ENCODE measurements at regions not wholly inside any gene's neighbourhood (a gene's known extent, or its start where the extent isn't known, plus 50 kb on each side); places are given as distances from the start of the nearest gene placed in this dataset.

GRCh38 chrX:39716802-39717540 is 380.8 kb downstream of the BCOR start:
- no peaks in the 10 kb centered on the region for H3K36me3 ChIP-seq (ENCODE audit: control insufficient read depth, insufficient read depth, low read length)
- no peak overlapping the region for H3K4me3 ChIP-seq (ENCODE audit: low read depth, low read length)
- no peaks in the 10 kb centered on the region for H3K9me3 ChIP-seq (ENCODE audit: control insufficient read depth, insufficient read depth, low read length)
- H3K9ac ChIP-seq (ENCODE audit: low read depth, low read length), result no peak overlapping the region
- H3K4me1 ChIP-seq (ENCODE audit: control insufficient read depth, insufficient read depth, low read length), result no peaks in the 10 kb centered on the region
- H3K27me3 ChIP-seq (ENCODE audit: control insufficient read depth, insufficient read depth, low read length), result no peaks in the 10 kb centered on the region

- peaks cover 3% of the 10 kb centered on the region for H3K27me3 ChIP-seq (ENCODE audit: control insufficient read depth, insufficient read depth, low read length)
- H3K36me3 ChIP-seq (ENCODE audit: control insufficient read depth, insufficient read depth, low read length), result no peaks in the 10 kb centered on the region
- H3K9me3 ChIP-seq (ENCODE audit: control insufficient read depth, insufficient read depth, low read length), result no peaks in the 10 kb centered on the region
- no peak overlapping the region for H3K9ac ChIP-seq (ENCODE audit: low read depth, low read length)
- no peak overlapping the region for H3K4me3 ChIP-seq (ENCODE audit: low read depth, low read length)
- no peaks in the 10 kb centered on the region for H3K4me1 ChIP-seq (ENCODE audit: control insufficient read depth, insufficient read depth, low read length)
Measured at GRCh38 chrX:39718981-39719380, 378.8 kb downstream of the BCOR start.

DNA sequence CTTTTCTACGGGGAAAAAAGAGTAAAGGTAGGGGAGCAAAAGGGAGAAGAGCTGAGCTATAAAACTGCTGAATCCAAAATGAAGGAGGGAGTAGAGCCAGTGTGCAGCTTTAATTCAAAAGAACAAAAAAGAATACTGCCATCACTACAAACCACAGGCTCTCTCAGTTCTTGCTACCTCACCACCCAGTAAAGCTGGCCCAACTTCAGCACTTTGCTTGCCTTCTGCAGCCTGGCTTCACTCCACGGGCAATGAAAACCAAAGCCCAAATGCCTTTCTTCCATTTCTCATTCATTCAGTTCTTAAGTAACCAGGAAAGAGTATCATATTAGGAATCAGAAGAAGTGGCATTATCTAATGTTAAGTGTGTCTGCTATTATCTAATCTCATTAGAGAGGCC is 376.8 kb downstream of the BCOR start:
- Histone ChIP-seq H3K9me3 (ENCODE audit: control insufficient read depth, insufficient read depth, low read length) (no peaks in the 10 kb centered on the region), H3K4me1 (ENCODE audit: control insufficient read depth, insufficient read depth, low read length) (no peaks in the 10 kb centered on the region), H3K27me3 (ENCODE audit: control insufficient read depth, insufficient read depth, low read length) (peaks cover 3% of the 10 kb centered on the region), H3K9ac (ENCODE audit: low read depth, low read length) (no peak overlapping the region), H3K36me3 (ENCODE audit: control insufficient read depth, insufficient read depth, low read length) (no peaks in the 10 kb centered on the region), H3K4me3 (ENCODE audit: low read depth, low read length) (no peak overlapping the region)

GRCh38 chrX:39721566-39722279 is 376.0 kb downstream of the BCOR start:
- Histone ChIP-seq H3K27me3 (ENCODE audit: control insufficient read depth, insufficient read depth, low read length) (peaks cover 3% of the 10 kb centered on the region), H3K36me3 (ENCODE audit: control insufficient read depth, insufficient read depth, low read length) (no peaks in the 10 kb centered on the region), H3K9me3 (ENCODE audit: control insufficient read depth, insufficient read depth, low read length) (no peaks in the 10 kb centered on the region), H3K4me3 (ENCODE audit: low read depth, low read length) (no peak overlapping the region), H3K9ac (ENCODE audit: low read depth, low read length) (no peak overlapping the region), H3K4me1 (ENCODE audit: control insufficient read depth, insufficient read depth, low read length) (no peaks in the 10 kb centered on the region)

DNA sequence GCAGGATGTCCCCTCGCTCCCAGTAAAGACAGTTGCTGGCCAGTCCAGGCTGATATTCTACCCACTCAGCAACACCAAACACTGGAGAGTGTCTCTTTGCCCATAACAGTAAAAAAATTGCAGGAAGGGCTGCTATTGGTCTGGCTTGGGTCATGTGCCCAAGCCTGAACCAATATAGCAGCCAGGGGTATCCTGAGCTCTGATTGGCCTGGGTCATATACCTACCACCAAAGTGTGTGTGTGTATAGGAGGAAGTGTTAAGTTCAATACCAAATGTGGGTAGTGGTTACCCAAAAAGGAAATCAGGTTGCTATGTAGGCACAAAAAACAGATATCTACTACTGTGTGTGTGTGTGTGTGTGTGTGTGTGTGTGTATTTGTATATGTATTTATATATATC is 373.2 kb downstream of the BCOR start:
- no peaks in the 10 kb centered on the region for H3K9me3 ChIP-seq (ENCODE audit: control insufficient read depth, insufficient read depth, low read length)
- H3K36me3 ChIP-seq (ENCODE audit: control insufficient read depth, insufficient read depth, low read length), result no peaks in the 10 kb centered on the region
- H3K9ac ChIP-seq (ENCODE audit: low read depth, low read length), result no peak overlapping the region
- no peaks in the 10 kb centered on the region for H3K4me1 ChIP-seq (ENCODE audit: control insufficient read depth, insufficient read depth, low read length)
- peaks cover 3% of the 10 kb centered on the region for H3K27me3 ChIP-seq (ENCODE audit: control insufficient read depth, insufficient read depth, low read length)
- no peak overlapping the region for H3K4me3 ChIP-seq (ENCODE audit: low read depth, low read length)

GRCh38 chrX:39725114-39725513 is 372.6 kb downstream of the BCOR start:
- Histone ChIP-seq H3K4me3 (ENCODE audit: low read depth, low read length) (no peak overlapping the region), H3K36me3 (ENCODE audit: control insufficient read depth, insufficient read depth, low read length) (no peaks in the 10 kb centered on the region), H3K9me3 (ENCODE audit: control insufficient read depth, insufficient read depth, low read length) (no peaks in the 10 kb centered on the region), H3K9ac (ENCODE audit: low read depth, low read length) (no peak overlapping the region), H3K27me3 (ENCODE audit: control insufficient read depth, insufficient read depth, low read length) (peaks cover 3% of the 10 kb centered on the region), H3K4me1 (ENCODE audit: control insufficient read depth, insufficient read depth, low read length) (peaks cover 4% of the 10 kb centered on the region)

DNA sequence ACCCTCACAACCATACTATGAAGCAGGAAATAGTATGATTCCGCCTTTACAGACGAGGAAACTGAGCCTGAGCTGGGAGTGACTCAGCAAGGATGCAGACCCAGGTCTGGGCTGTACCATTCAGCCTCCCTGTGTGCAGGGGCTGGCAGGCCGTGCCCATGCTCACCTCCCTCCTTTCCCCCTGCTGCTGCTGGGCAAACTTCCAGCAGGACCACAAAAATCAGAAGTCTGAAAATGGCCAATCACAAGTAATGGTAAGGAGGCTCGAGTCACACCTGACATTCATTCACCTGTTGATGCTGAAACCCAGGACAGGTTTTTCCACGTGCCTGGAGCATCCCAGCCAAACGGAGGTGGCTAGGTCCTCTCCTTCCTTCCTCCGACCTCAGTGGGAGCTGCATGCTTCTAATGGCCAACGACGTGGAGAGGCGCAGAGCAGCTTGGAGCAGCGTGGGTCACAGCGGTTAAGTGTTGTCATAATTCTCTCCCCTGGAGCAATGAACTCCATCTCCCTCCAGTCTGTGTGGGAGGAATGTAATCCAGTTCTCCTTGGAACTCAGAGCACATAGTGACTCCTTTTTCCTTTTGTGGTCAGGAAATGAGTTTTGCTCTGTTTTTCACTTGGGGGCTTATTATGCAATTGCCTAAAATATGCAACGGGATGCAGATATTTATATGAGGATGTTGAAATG is 371.7 kb downstream of the BCOR start:
- H3K4me3 ChIP-seq (ENCODE audit: low read depth, low read length), result no peak overlapping the region
- no peaks in the 10 kb centered on the region for H3K9me3 ChIP-seq (ENCODE audit: control insufficient read depth, insufficient read depth, low read length)
- no peak overlapping the region for H3K9ac ChIP-seq (ENCODE audit: low read depth, low read length)
- H3K27me3 ChIP-seq (ENCODE audit: control insufficient read depth, insufficient read depth, low read length), result peaks cover 3% of the 10 kb centered on the region
- no peaks in the 10 kb centered on the region for H3K36me3 ChIP-seq (ENCODE audit: control insufficient read depth, insufficient read depth, low read length)
- peaks cover 6% of the 10 kb centered on the region for H3K4me1 ChIP-seq (ENCODE audit: control insufficient read depth, insufficient read depth, low read length)

DNA sequence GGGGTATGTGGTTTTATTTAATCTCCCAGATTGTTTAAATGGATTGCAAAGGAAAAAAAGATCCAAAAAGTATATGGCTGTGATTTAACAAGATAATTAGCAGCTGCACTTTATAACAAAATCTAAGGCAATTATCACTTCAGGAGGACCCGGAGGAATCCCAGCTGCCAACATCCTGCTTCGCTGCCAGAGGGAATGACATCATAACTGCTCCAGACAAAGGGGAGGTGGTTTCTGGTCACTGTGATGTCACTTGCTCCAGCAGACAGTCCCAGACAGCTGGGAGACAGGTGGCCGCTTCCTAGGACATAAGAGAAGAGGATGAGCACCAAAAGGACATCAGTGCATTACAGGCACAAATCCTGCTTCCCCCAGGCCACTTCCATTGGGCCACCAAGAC is 371.0 kb downstream of the BCOR start:
- peaks cover 12% of the 10 kb centered on the region for H3K4me1 ChIP-seq (ENCODE audit: control insufficient read depth, insufficient read depth, low read length)
- H3K27me3 ChIP-seq (ENCODE audit: control insufficient read depth, insufficient read depth, low read length), result peaks cover 3% of the 10 kb centered on the region
- no peaks in the 10 kb centered on the region for H3K36me3 ChIP-seq (ENCODE audit: control insufficient read depth, insufficient read depth, low read length)
- H3K9me3 ChIP-seq (ENCODE audit: control insufficient read depth, insufficient read depth, low read length), result no peaks in the 10 kb centered on the region
- no peak overlapping the region for H3K4me3 ChIP-seq (ENCODE audit: low read depth, low read length)
- no peak overlapping the region for H3K9ac ChIP-seq (ENCODE audit: low read depth, low read length)

DNA sequence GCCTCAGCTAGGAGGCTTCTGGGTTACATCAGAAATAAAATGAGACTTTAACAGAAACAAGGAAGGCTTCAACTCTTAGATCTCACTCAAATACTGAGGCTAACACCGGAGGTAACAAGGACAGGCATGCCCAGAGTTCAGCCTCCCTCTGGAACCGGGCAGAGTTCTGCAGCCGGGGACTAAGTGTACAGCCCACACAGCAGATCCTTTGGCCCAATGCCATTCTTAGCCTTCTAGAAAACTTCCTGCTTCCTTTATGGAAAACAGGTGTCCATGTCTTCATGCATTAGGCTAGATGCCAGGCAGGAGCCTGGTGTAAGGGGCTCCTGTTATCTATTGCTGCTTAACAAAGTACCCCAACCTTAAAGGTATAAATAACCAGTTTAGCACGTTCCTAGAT is 369.7 kb downstream of the BCOR start:
- Histone ChIP-seq H3K36me3 (ENCODE audit: control insufficient read depth, insufficient read depth, low read length) (no peaks in the 10 kb centered on the region), H3K9ac (ENCODE audit: low read depth, low read length) (no peak overlapping the region), H3K27me3 (ENCODE audit: control insufficient read depth, insufficient read depth, low read length) (peaks cover 1% of the 10 kb centered on the region), H3K4me3 (ENCODE audit: low read depth, low read length) (no peak overlapping the region), H3K4me1 (ENCODE audit: control insufficient read depth, insufficient read depth, low read length) (peaks cover 12% of the 10 kb centered on the region), H3K9me3 (ENCODE audit: control insufficient read depth, insufficient read depth, low read length) (no peaks in the 10 kb centered on the region)

DNA sequence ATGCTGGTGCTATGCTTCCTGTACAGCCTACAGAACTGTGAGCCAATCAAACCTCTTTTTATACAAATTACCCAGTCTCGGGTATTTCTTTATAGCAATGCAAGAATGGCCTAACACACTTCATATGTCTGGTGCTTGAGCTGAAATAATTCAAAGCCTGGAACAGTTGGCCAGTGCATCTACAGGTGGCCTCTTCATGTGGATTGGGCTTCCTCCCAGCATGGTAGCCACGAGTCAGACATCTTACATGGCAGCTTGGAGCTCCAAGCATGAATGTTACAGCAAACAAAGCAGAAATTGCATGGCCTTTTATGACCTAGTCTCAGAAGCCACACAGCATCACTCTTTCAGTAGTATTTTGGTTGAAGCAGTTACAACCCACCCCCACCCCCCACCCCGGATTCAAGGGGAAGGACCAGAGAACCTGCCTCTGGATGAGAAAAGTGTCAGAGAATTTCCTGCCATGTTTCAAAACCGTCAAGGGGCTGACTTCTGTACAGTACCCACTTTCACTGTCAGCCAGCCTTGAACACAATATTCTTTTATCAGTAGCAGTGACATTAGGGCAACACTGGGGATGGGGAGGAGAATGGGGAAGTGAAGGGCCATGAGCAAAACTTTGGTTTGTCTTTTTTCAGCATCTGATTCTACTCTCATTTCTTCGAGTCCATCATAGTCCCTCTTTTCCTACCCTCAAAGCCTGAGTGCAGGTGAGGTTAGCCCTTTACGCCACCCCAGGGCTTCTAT is 368.7 kb downstream of the BCOR start:
- Histone ChIP-seq H3K9me3 (ENCODE audit: control insufficient read depth, insufficient read depth, low read length) (no peaks in the 10 kb centered on the region), H3K27me3 (ENCODE audit: control insufficient read depth, insufficient read depth, low read length) (no peaks in the 10 kb centered on the region), H3K4me1 (ENCODE audit: control insufficient read depth, insufficient read depth, low read length) (peaks cover 12% of the 10 kb centered on the region), H3K36me3 (ENCODE audit: control insufficient read depth, insufficient read depth, low read length) (no peaks in the 10 kb centered on the region), H3K4me3 (ENCODE audit: low read depth, low read length) (no peak overlapping the region), H3K9ac (ENCODE audit: low read depth, low read length) (no peak overlapping the region)

DNA sequence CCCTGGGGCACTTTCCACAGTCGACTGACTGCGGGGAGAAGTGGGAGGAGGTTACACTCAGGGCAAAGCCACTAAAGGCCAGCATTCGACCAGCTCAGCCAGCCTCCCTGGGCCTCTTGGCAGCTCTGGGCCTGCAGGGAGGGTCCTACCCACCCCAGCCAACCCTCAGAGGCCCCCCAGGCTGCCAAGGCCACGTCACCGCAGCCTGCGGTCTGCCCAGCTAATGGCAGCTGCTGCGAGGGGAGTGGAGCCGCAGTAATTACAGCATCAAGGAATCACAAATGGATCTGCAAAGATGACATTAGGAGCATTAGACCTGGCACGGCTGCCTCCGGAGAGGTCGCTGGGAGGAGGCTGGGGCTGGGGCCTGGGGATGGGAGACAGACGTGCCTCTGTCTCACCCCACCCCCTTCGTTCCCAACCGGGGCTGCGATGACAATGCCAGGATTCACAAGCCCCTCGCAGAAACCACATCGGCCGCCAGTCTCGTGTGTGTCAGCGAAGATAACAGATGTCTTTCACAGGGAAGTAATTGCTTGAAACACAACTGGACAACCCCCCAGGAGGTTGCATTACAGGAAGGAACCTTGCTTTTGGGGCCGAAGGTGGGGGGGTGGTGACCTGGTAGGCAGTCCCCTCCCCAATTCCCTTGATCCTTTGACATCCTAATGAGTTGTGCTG is 367.6 kb downstream of the BCOR start:
- Histone ChIP-seq H3K27me3 (ENCODE audit: control insufficient read depth, insufficient read depth, low read length) (no peaks in the 10 kb centered on the region), H3K4me3 (ENCODE audit: low read depth, low read length) (peak overlapping the region; percentile 30), H3K4me1 (ENCODE audit: control insufficient read depth, insufficient read depth, low read length) (peaks cover 12% of the 10 kb centered on the region), H3K9me3 (ENCODE audit: control insufficient read depth, insufficient read depth, low read length) (no peaks in the 10 kb centered on the region), H3K9ac (ENCODE audit: low read depth, low read length) (no peak overlapping the region), H3K36me3 (ENCODE audit: control insufficient read depth, insufficient read depth, low read length) (no peaks in the 10 kb centered on the region)
